GM23338 (cell line): ENCODE measurements at regions not wholly inside any gene's neighbourhood (a gene's known extent, or its start where the extent isn't known, plus 50 kb on each side); places are given as distances from the start of the nearest gene placed in this dataset.

Experiments used
- ATAC-seq: fragments of 200-7000 bp; cut with Tn5 transposase; 3 replicates; pipeline ENCODE4 v1.9.1; 2020
- DNase-seq: peaks from one replicate; pipeline ENCODE4 v3.0.0-alpha.2; 2015; ENCODE audit warnings: low spot score
- H2AFZ ChIP-seq: fragments of 200-600 bp; sonication (generic); 2 replicates; pipeline ENCODE4 v1.8.0; 2016; ENCODE audit warnings: antibody characterized with exemption, mild to moderate bottlenecking, moderate library complexity
- H3F3A ChIP-seq: fragments of 200-600 bp; sonication (generic); replicated peaks from 2 replicates; pipeline ENCODE4 v1.8.0; 2017; ENCODE audit warnings: antibody characterized with exemption, mixed run types, low read depth
- H3K27ac ChIP-seq: fragments of 200-600 bp; sonication (generic); 2 replicates; pipeline ENCODE4 v1.6.1; 2016; ENCODE audit warnings: low read depth
- H3K27me3 ChIP-seq: fragments of 200-600 bp; sonication (generic); 2 replicates; pipeline ENCODE4 v1.8.0; 2016; ENCODE audit warnings: mild to moderate bottlenecking, mixed run types, moderate library complexity; ENCODE audit not compliant: insufficient read depth
- H3K36me3 ChIP-seq: fragments of 200-600 bp; sonication (generic); 2 replicates; pipeline ENCODE4 v1.8.0; 2016; ENCODE audit warnings: mild to moderate bottlenecking; ENCODE audit not compliant: insufficient read depth
- H3K4me1 ChIP-seq: fragments of 200-600 bp; sonication (generic); 2 replicates; pipeline ENCODE4 v1.8.0; 2016; ENCODE audit warnings: mild to moderate bottlenecking, moderate library complexity; ENCODE audit not compliant: insufficient read depth
- H3K4me2 ChIP-seq: fragments of 200-600 bp; sonication (generic); 2 replicates; pipeline ENCODE4 v1.7.1; 2017; ENCODE audit warnings: mixed run types
- H3K4me3 ChIP-seq: fragments of 200-600 bp; sonication (generic); 2 replicates; pipeline ENCODE4 v1.6.1; 2016; ENCODE audit warnings: mixed run types
- H3K79me2 ChIP-seq: fragments of 200-600 bp; sonication (generic); replicated peaks from 2 replicates; pipeline ENCODE4 v1.8.0; 2017; ENCODE audit warnings: mild to moderate bottlenecking; ENCODE audit not compliant: insufficient read depth
- H3K9me2 ChIP-seq: fragments of 200-600 bp; sonication (generic); 2 replicates; pipeline ENCODE4 v1.8.0; 2017; ENCODE audit not compliant: insufficient read depth
- H4K20me1 ChIP-seq: fragments of 200-600 bp; sonication (generic); replicated peaks from 2 replicates; pipeline ENCODE4 v1.8.0; 2017; ENCODE audit warnings: mild to moderate bottlenecking; ENCODE audit not compliant: insufficient read depth
- H3K27ac Mint-ChIP-seq: 2 replicates; pipeline ENCODE4 v1.8.0; 2020; ENCODE audit warnings: inconsistent platforms, mild to moderate bottlenecking, moderate library complexity, mixed read lengths
- H3K27me3 Mint-ChIP-seq: 3 replicates; pipeline ENCODE4 v1.8.0; 2022; ENCODE audit warnings: low read depth, mild to moderate bottlenecking, moderate library complexity, mixed read lengths, inconsistent platforms; ENCODE audit not compliant: insufficient read depth, poor library complexity
- H3K36me3 Mint-ChIP-seq: 3 replicates; pipeline ENCODE4 v1.8.0; 2021; ENCODE audit warnings: low read depth, mild to moderate bottlenecking, inconsistent platforms, moderate library complexity, mixed read lengths
- H3K4me1 Mint-ChIP-seq: 3 replicates; pipeline ENCODE4 v1.8.0; 2020; ENCODE audit warnings: mild to moderate bottlenecking, inconsistent platforms, mixed read lengths
- H3K4me3 Mint-ChIP-seq: 3 replicates; pipeline ENCODE4 v1.8.0; 2021; ENCODE audit warnings: moderate library complexity, mild to moderate bottlenecking, inconsistent platforms, mixed read lengths
- H3K9me3 Mint-ChIP-seq: 3 replicates; pipeline ENCODE4 v1.8.0; 2020; ENCODE audit warnings: moderate library complexity, mild to moderate bottlenecking, inconsistent platforms, mixed read lengths
- CREB1 ChIP-seq: fragments of 250-450 bp; sonication (Bioruptor Pico); IDR thresholded peaks from 2 replicates; pipeline ENCODE4 v1.5.0; 2020; ENCODE audit warnings: low read depth, mild to moderate bottlenecking, moderate library complexity
- CTCF ChIP-seq, 2 experiments: fragments of 200-600 bp in 1 of 2; sonication (generic) in 1 of 2; conservative IDR thresholded peaks; 2 replicates each; pipeline versions ENCODE4 v1.5.1 to v1.6.1; 2016 to 2017; ENCODE audit warnings: antibody characterized with exemption in 2 of 2, low read depth in 2 of 2, mild to moderate bottlenecking in 2 of 2, moderate library complexity in 1 of 2
- ETS1 ChIP-seq: IDR thresholded peaks from 2 replicates; pipeline ENCODE4 v1.6.1; 2016; ENCODE audit warnings: antibody characterized with exemption
- EZH2 ChIP-seq: fragments of 200-600 bp; sonication (generic); IDR thresholded peaks from one replicate; pipeline ENCODE4 v1.8.0; 2017; ENCODE audit warnings: antibody characterized with exemption, mild to moderate bottlenecking, low read depth; ENCODE audit not compliant: unreplicated experiment
- EZH2phosphoT487 ChIP-seq: fragments of 200-600 bp; sonication (generic); IDR thresholded peaks from one replicate; pipeline ENCODE4 v1.8.1; 2018; ENCODE audit warnings: antibody characterized with exemption; ENCODE audit not compliant: unreplicated experiment
- JUNB ChIP-seq: IDR thresholded peaks from one replicate; pipeline ENCODE4 v1.6.1; 2016; ENCODE audit warnings: antibody characterized with exemption; ENCODE audit not compliant: unreplicated experiment
- POLR2AphosphoS5 ChIP-seq: IDR thresholded peaks from 2 replicates; pipeline ENCODE4 v1.6.1; 2016; ENCODE audit warnings: antibody characterized with exemption, low read depth
- REST ChIP-seq: IDR thresholded peaks from one replicate; pipeline ENCODE4 v1.6.1; 2018; ENCODE audit warnings: antibody characterized with exemption; ENCODE audit not compliant: unreplicated experiment
- STAT1 ChIP-seq: IDR thresholded peaks from one replicate; pipeline ENCODE4 v1.6.1; 2016; ENCODE audit warnings: antibody characterized with exemption; ENCODE audit not compliant: unreplicated experiment
- ZNF114 ChIP-seq: fragments of 250-450 bp; sonication (Bioruptor Pico); IDR thresholded peaks from 2 replicates; pipeline ENCODE4 v1.5.0; 2020; ENCODE audit warnings: mild to moderate bottlenecking, moderate library complexity
- ZNF462 ChIP-seq: fragments of 250-450 bp; sonication (Bioruptor Pico); IDR thresholded peaks from 2 replicates; pipeline ENCODE4 v1.5.0; 2020; ENCODE audit warnings: mild to moderate bottlenecking, moderate library complexity

- no peak overlapping the region for H3K4me3 ChIP-seq
- no peak for TF ChIP-seq EZH2phosphoT487
- TF ChIP-seq STAT1 = no peak
- TF ChIP-seq JUNB = no peak
- no peak for TF ChIP-seq POLR2AphosphoS5
- TF ChIP-seq CTCF (conservative IDR thresholded peaks at IDR 0.05; ENCODE audit: low read depth in 2 of 2) = no peak
- no peak for TF ChIP-seq ZNF462 (CRISPR knock-in tag)
- no peak for TF ChIP-seq EZH2
- no peak for TF ChIP-seq ZNF114 (CRISPR knock-in tag)
- TF ChIP-seq ETS1 = no peak
- TF ChIP-seq REST = no peak
- TF ChIP-seq CREB1 (CRISPR knock-in tag) = no peak
- H3F3A ChIP-seq = no peaks in the 10 kb centered on the region
- no peaks in the 10 kb centered on the region for H3K79me2 ChIP-seq
- Mint-ChIP-seq H3K4me3 (no peak overlapping the region), H3K36me3 (no peaks in the 10 kb centered on the region), H3K27me3 (peaks cover 7% of the 10 kb centered on the region), H3K4me1 (peaks cover 1% of the 10 kb centered on the region), H3K27ac (no peak overlapping the region), H3K9me3 (no peaks in the 10 kb centered on the region)
- H4K20me1 ChIP-seq = no peaks in the 10 kb centered on the region
- no peaks in the 10 kb centered on the region for H3K27me3 ChIP-seq
- no peak overlapping the region for H3K4me2 ChIP-seq
- no peak for ATAC-seq
- DNase-seq = no peak
- no peak overlapping the region for H2AFZ ChIP-seq
- no peaks in the 10 kb centered on the region for H3K9me2 ChIP-seq
- no peak overlapping the region for H3K27ac ChIP-seq
- no peaks in the 10 kb centered on the region for H3K36me3 ChIP-seq
- H3K4me1 ChIP-seq = peaks cover under 1% of the 10 kb centered on the region
These were observed 68.1 kb upstream of the STUM start for GRCh38 chr1:226480461-226480860.
